ENCODE measurements at regions not wholly inside any gene's neighbourhood (a gene's known extent, or its start where the extent isn't known, plus 50 kb on each side); places are given as distances from the start of the nearest gene placed in this dataset.

GRCh38 chr2:48855142-48855541, 99.6 kb upstream of the LHCGR start:
- no peak for TF ChIP-seq POLR2A (IDR thresholded peaks at IDR 0.05; ENCODE audit: low read depth)
- no peak for TF ChIP-seq CTCF (IDR thresholded peaks at IDR 0.05)
- no peak for TF ChIP-seq EP300 (IDR thresholded peaks at IDR 0.05)
- no peak for TF ChIP-seq POLR2AphosphoS5 (IDR thresholded peaks at IDR 0.05)
